Neural progenitor cell (in vitro differentiated cells): ENCODE measurements at regions not wholly inside any gene's neighbourhood (a gene's known extent, or its start where the extent isn't known, plus 50 kb on each side); places are given as distances from the start of the nearest gene placed in this dataset.

ENCODE experiments used
- EZH2 ChIP-seq: fragments of 200-600 bp; sonication (generic); IDR thresholded peaks from 2 replicates; pipeline ENCODE4 v1.6.1; 2017; ENCODE audit warnings: antibody characterized with exemption, mild to moderate bottlenecking, moderate library complexity
- TF ChIP-seq, protein P1 (sequence below): fragments of 200-600 bp; sonication (generic); IDR thresholded peaks from 2 replicates; pipeline ENCODE4 v1.5.1; 2017; ENCODE audit warnings: antibody characterized with exemption, mild to moderate bottlenecking

DNA sequence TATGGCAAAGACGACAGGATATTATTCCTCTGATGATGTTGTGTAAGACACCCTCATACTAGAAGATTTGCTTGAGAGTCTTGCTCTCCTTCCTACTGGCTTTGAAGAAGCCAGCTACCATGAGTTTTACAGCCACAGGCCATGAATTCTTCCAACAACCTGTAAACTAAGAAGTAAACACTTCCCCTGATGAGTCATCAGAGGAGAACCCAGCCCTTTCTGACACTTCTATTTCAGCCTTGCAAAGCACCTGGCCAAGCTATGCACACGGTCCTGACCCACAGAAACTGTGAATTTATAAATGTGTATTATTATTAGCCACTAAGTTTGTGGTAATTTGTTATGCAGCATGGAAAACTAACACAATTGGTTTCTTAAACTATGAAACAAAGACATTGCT, 288.8 kb upstream of the ADAMTSL1 start:
- TF ChIP-seq, protein P1, sequence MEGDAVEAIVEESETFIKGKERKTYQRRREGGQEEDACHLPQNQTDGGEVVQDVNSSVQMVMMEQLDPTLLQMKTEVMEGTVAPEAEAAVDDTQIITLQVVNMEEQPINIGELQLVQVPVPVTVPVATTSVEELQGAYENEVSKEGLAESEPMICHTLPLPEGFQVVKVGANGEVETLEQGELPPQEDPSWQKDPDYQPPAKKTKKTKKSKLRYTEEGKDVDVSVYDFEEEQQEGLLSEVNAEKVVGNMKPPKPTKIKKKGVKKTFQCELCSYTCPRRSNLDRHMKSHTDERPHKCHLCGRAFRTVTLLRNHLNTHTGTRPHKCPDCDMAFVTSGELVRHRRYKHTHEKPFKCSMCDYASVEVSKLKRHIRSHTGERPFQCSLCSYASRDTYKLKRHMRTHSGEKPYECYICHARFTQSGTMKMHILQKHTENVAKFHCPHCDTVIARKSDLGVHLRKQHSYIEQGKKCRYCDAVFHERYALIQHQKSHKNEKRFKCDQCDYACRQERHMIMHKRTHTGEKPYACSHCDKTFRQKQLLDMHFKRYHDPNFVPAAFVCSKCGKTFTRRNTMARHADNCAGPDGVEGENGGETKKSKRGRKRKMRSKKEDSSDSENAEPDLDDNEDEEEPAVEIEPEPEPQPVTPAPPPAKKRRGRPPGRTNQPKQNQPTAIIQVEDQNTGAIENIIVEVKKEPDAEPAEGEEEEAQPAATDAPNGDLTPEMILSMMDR, result no peak
- TF ChIP-seq EZH2, result no peak
